Eye (tissue), 1 donor: ENCODE measurements at regions not wholly inside any gene's neighbourhood (a gene's known extent, or its start where the extent isn't known, plus 50 kb on each side); places are given as distances from the start of the nearest gene placed in this dataset.

Source experiments
- DNase-seq: peaks from one replicate; pipeline ENCODE4 v3.0.0-alpha.2; 2015

DNA sequence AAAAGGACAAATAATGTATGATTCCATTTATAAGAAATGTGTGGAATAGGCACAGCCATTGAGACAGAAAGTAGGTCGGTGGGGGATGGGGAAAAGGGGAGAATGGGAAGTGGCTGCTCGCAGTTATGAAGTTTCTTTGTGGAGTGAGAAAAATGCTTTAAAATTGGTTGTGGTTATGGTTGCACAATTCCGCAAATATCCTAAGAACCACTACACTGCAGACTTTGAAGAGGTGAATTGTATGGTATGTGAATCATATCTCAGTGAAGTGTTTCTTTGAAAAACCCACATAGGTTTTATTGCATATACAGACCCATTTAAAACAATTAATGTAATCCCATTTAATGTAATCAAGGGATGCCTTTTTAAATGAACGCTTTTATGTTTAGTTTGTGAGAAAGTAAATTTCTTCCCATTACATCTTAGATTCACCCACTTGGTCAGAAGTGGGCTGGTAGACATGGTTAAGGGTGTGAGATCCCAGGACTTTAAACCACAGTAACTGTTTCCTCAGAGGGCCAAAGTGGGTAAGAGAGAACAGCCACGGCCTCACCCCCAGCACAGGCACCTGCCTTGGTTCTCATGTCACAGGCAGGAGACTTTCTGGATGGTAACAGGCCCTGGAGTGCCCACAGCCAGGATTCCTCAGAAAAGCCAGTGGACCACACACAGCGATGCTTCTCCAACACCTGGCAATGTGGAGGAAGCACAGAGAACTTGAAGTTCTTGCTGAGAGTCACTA is 119.3 kb upstream of the GJB6 start:
- DNase-seq = no peak

GRCh38 chr13:20350819-20351218 is 118.7 kb upstream of the GJB6 start:
- DNase-seq = no peak

DNA sequence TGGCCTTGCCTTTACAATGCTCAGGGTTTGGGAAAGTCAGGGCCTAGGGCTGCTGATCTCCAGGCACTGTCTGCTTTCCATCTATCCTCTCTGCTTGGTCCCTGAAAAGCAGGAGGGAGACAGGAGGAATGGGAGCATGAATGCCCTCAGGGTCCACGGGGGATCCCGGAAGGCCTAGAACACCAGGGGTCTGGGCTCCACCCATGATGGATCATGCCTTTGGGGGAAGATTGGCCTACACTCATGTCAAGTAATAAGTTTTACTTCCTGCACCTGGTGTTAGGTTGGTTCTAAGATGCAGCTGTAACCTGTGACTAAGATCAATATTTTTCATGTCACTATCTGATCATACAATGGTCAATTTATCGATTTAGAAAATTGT is 118.3 kb upstream of the GJB6 start:
- no peak for DNase-seq

DNA sequence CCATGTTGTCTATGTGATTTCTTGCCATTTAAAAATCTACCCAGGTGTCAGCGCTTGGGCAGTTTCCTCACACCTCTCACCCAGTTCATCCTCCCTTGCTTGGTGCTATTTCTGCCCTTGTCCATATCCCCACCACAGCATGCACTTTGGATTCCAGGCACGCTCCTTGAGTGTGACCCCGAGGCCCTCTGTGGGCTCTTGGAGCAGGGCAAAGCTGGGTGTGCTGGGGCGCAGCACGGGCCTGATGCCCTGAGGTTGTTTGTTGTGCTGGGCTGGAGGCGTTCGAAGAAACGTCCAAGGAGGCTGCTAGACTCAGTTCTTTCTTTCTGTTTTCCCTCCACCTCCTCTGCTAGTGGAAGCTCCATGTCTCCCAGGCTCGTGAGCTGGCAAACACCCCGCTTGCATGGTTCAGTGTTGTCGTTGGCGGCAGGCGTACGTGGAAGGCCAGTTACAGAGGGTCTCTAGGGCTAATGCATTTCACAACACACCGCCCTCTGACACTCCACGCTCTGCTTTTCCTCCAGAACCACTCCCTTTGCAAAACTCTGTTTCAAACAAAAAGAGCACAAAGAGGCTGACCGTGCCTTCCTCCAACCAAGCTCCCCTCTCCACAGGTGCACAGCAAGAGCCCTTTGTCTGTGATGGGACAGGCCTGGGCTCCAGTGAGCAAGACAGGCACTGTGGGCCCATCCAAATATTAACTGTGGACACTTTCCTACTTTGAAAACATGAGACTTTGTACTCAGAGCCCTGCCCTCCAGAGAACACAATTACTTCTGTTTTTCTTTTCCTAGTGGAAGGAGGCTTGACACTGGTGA is 117.7 kb upstream of the GJB6 start:
- no peak for DNase-seq

DNA sequence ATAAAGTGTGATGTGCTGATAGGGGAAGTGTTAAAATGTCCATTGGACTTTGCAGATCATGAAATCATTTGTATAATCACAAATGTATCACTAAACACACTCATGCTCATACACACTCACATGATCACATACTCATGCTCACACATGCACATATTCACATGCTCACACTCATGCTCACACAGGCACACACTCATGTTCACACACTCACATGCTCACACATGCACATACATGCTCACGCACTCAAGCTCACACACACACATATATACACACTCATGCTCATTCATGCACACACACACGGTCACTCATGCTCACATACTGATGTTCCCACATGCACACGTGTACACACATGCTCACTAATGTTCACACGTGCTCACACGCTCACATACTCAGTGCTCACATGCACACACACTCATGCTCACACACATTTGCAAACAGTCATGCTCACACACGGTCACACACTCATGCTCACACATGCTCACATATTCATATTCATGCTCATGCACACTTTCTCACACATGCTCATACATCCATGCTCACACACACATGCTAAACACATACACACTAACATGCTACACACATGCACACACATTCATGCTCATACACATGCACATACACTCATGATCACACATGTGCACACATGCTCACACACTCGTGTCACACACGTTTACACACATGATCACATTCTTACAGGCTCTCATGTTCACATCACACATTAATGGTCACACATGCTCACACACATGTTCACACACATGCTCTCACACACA is 116.7 kb upstream of the GJB6 start:
- no peak for DNase-seq

DNA sequence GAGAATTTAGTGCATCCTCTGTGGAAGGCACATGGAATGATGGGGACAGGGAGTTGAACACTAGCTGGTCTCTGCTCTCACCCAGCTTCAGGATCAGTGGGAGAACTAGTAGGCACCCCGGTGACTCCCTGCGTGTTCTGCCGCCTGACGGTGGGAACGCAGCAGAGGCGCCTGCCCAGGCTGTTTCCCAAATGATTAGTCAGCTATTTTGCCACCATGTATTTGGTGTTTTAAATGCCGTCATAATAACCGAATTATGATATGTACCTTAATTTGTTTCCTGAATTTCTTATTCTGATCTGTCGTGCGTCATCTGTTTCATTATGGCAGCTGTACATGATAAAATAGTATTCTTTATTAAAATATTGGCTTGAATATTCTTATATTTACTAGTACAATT is 115.9 kb upstream of the GJB6 start:
- DNase-seq = no peak

GRCh38 chr13:20344836-20345490 is 112.8 kb upstream of the GJB6 start:
- no peak for DNase-seq

- DNase-seq = no peak
Observed at GRCh38 chr13:20342311-20342710, 110.2 kb upstream of the GJB6 start.

DNA sequence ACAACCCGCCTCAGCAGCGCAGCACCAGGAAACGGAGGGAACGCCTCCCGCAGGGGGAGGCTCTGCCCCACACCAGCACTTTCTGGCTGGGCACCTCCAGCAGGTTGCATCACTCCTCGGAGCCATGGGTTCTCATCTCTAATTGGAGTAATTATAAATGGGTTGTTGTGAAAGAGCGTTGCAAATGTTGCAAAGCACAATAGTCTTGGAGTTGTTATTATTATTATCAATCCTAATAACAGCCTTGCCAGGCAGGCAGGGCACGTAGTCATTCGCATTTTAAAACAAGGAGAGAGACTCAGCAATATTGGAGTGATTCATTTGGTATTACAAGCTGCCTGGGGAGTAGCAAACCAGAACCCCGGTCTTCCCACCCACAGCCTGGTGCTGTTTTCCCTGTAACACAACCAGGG is 108.6 kb upstream of the GJB6 start:
- no peak for DNase-seq

DNA sequence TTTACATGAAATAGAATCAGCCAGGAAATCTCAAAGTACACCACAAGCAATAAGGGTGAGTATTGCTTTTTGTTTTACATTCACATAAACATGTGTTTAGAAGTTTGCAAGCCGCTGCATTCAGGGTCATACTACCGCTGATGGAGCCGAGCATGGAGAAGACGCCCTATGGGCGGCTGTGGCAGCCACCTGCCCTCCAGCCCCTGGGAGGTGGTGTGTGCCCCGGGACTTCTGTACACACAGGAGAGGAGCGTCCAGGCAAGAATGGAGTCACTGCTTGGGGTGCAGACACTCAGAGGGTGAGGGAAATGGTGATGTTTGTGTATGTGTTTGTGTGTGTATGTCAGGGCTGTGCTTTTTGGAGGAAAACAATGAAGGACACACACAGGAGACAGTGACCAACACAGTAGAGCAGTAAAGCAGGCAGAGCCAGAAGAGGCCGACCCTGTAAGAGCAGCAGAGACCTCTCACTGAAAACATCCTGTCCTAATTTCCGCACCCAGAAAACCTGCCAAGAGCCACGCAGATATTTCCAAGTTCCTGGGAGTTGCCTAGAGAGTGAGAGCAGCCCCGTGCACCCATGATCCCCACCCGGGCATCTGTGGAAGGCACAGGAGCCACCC is 108.1 kb upstream of the GJB6 start:
- DNase-seq = no peak

- DNase-seq = no peak
Observed at GRCh38 chr13:20337884-20338551, 105.9 kb upstream of the GJB6 start.

DNA sequence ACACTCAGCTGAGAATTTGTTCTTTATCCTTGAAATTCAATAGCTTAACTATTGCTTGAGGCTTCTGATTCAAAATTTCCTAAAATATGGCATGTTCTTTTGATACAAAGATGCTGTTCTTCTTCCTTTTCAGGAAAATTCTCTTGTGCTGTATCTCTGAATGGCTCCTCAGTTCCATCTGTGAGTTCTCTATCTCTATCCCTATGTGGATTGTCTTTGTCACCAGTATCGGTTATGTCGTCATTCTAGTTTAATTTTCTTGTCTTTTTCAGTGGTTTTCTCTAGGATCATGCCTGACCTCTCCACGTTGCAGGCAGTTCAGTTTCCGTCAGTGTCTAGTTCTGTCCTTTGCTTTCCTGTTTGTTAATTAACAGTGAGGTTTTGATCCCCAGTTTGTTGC is 104.6 kb upstream of the GJB6 start:
- DNase-seq = no peak

DNA sequence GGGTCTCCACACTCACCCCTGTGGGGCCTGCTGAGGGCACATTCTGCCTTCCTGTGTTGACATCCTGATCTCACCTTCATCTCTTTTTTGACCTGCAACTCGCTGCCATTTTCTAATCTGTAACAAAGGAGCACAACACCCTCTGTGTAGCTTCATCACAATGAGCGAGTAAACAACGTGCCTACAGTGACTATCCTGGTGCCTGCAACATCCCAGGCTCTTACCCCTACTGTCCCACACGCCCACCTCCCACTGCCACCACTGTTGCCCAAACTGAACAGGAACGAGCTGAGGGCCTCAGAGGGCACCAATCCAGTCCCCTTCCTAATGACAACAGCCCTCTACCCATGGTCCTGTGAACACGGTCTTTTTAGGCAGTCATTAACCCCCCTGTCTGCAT is 102.2 kb upstream of the GJB6 start:
- no peak for DNase-seq

GRCh38 chr13:20332361-20333096 is 100.4 kb upstream of the GJB6 start:
- no peak for DNase-seq

DNA sequence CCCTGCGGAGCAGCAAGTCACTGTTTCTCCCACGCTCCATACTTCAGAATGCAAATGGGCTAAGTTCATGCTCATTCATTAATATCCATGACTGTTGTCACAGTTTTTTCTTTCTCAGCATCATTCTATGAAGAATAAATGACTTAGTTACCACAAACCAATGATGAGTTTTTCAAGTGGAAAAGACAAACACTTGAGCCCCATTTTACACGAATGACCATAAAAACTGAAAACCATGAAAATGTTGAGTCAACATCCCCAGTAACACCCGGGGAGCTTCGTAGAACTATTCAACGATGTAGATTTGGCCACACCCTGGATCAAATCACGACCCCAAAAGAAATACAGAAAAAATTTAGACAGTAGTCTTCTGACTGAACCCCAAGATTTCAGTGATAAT is 99.8 kb upstream of the GJB6 start:
- DNase-seq = no peak

GRCh38 chr13:20331419-20331818 is 99.3 kb upstream of the GJB6 start:
- DNase-seq = no peak

DNA sequence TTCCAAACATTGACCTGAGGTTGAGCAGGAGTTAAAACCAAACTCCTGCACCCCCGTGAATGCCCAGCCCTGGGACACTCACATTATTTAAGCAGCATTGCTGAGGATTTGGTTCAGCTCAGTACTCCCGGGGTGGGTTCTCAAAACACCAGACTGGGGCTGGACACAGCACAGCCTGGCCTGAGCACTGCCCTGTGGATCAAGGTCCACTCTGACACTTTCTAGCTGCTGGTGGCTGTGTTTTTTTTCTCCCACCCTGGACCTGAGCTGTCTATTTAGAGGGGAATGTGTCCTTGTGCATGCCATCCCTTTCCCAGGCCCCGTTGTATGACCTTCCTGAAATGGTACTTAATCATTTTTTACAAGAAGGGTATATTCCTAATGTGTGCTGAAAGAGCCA is 94.7 kb upstream of the GJB6 start:
- no peak for DNase-seq

GRCh38 chr13:20326276-20326675 is 94.2 kb upstream of the GJB6 start:
- DNase-seq = no peak

GRCh38 chr13:20320885-20321284 is 88.8 kb upstream of the GJB6 start:
- peak; percentile 24 for DNase-seq

- DNase-seq = no peak
Observed at GRCh38 chr13:20313896-20314295, 81.8 kb upstream of the GJB6 start.

- DNase-seq = no peak
Observed at GRCh38 chr13:20312292-20312691, 80.2 kb upstream of the GJB6 start.
